GM18508 (cell line): ENCODE measurements at regions not wholly inside any gene's neighbourhood (a gene's known extent, or its start where the extent isn't known, plus 50 kb on each side); places are given as distances from the start of the nearest gene placed in this dataset.
A peak's percentile ranks its signal among the peaks of the same experiment; 100 is the strongest.

Source experiments
- ATAC-seq: cut with Tn5 transposase; IDR thresholded peaks from one replicate; pipeline ENCODE4 v1.9.1; 2021; ENCODE audit warnings: moderate number of reproducible peaks; ENCODE audit not compliant: insufficient read depth, unreplicated experiment

- ATAC-seq: no peak
Observed at GRCh38 chr13:80458543-80458942, 117.6 kb upstream of the SPRY2 start.

GRCh38 chr13:80454245-80454644 lies 113.3 kb upstream of the SPRY2 start:
- ATAC-seq: peak; percentile 71

- ATAC-seq: no peak
Observed at GRCh38 chr13:80452279-80452678, 111.4 kb upstream of the SPRY2 start.

- ATAC-seq: no peak
Observed at GRCh38 chr13:80451641-80452040, 110.7 kb upstream of the SPRY2 start.

GRCh38 chr13:80450386-80450785 lies 109.5 kb upstream of the SPRY2 start:
- ATAC-seq: no peak

- no peak for ATAC-seq
Observed at GRCh38 chr13:80448725-80449124, 107.8 kb upstream of the SPRY2 start.

- no peak for ATAC-seq
Observed at GRCh38 chr13:80447747-80448146, 106.8 kb upstream of the SPRY2 start.

- ATAC-seq: no peak
Observed at GRCh38 chr13:80444240-80445015, 103.5 kb upstream of the SPRY2 start.

- ATAC-seq: no peak
Observed at GRCh38 chr13:80442609-80443008, 101.7 kb upstream of the SPRY2 start.

GRCh38 chr13:80441968-80442367 lies 101.0 kb upstream of the SPRY2 start:
- ATAC-seq: no peak

- ATAC-seq: no peak
Observed at GRCh38 chr13:80438521-80438920, 97.6 kb upstream of the SPRY2 start.

GRCh38 chr13:80437231-80437630 lies 96.3 kb upstream of the SPRY2 start:
- no peak for ATAC-seq

GRCh38 chr13:80436571-80437169 lies 95.7 kb upstream of the SPRY2 start:
- ATAC-seq: no peak

- ATAC-seq: no peak
Observed at GRCh38 chr13:80430561-80430960, 89.6 kb upstream of the SPRY2 start.

GRCh38 chr13:80428349-80429096 lies 87.6 kb upstream of the SPRY2 start:
- ATAC-seq: no peak

GRCh38 chr13:80419416-80419815 lies 78.5 kb upstream of the SPRY2 start:
- no peak for ATAC-seq

- no peak for ATAC-seq
Observed at GRCh38 chr13:80413611-80414010, 72.7 kb upstream of the SPRY2 start.

GRCh38 chr13:80408270-80408669 lies 67.3 kb upstream of the SPRY2 start:
- ATAC-seq: no peak

- no peak for ATAC-seq
Observed at GRCh38 chr13:80400865-80401426, 60.0 kb upstream of the SPRY2 start.

GRCh38 chr13:80400164-80400864 lies 59.4 kb upstream of the SPRY2 start:
- no peak for ATAC-seq
